HUES64 (cell line): ENCODE measurements at regions not wholly inside any gene's neighbourhood (a gene's known extent, or its start where the extent isn't known, plus 50 kb on each side); places are given as distances from the start of the nearest gene placed in this dataset.

ENCODE experiments used
- H3K27ac ChIP-seq: 2 replicates; pipeline ENCODE4 v1.7.0; 2013; ENCODE audit warnings: low read depth, low read length, inconsistent platforms
- H3K27me3 ChIP-seq: 2 replicates; pipeline ENCODE4 v1.6.1; 2013; ENCODE audit warnings: mild to moderate bottlenecking, low read length; ENCODE audit not compliant: insufficient read depth
- H3K36me3 ChIP-seq: 2 replicates; pipeline ENCODE4 v1.6.1; 2013; ENCODE audit warnings: mild to moderate bottlenecking, low read length; ENCODE audit not compliant: insufficient read depth
- H3K4me1 ChIP-seq: 2 replicates; pipeline ENCODE4 v1.6.1; 2013; ENCODE audit warnings: mild to moderate bottlenecking, low read length, moderate library complexity; ENCODE audit not compliant: insufficient read depth
- H3K4me3 ChIP-seq: 2 replicates; pipeline ENCODE4 v1.5.1; 2013; ENCODE audit warnings: mild to moderate bottlenecking, low read length, moderate library complexity
- H3K9ac ChIP-seq: 2 replicates; pipeline ENCODE4 v1.6.1; 2013; ENCODE audit warnings: mild to moderate bottlenecking, low read depth, low read length
- H3K9me3 ChIP-seq: 2 replicates; pipeline ENCODE4 v1.6.1; 2013; ENCODE audit warnings: low read depth, low read length; ENCODE audit not compliant: insufficient read depth
- WGBS: fragments of 150-250, 120-280 bp; methylation state at CpG from one replicate; pipeline ENCODE4 v1.1.7; 2013; ENCODE audit warnings: missing lambda C conversion rate; 5-methylcytosine and 5-hydroxymethylcytosine counted together

GRCh38 chr17:13085578-13085977 lies 67.8 kb upstream of the ELAC2 start:
- no peaks in the 10 kb centered on the region for H3K27me3 ChIP-seq
- no peak overlapping the region for H3K9ac ChIP-seq
- 0 out of 2 replicates have a peak, but pooled peaks cover 2% of the 10 kb centered on the region for H3K9me3 ChIP-seq
- H3K27ac ChIP-seq = no peak overlapping the region
- no peak overlapping the region for H3K4me3 ChIP-seq
- WGBS = 66% methylated on average over 2 of the region's 2 CpGs
- no peaks in the 10 kb centered on the region for H3K36me3 ChIP-seq
- H3K4me1 ChIP-seq = no peaks in the 10 kb centered on the region

GRCh38 chr17:13084420-13084819 lies 66.6 kb upstream of the ELAC2 start:
- no peaks in the 10 kb centered on the region for H3K36me3 ChIP-seq
- no peak overlapping the region for H3K27ac ChIP-seq
- 0 out of 2 replicates have a peak, but pooled peaks cover 2% of the 10 kb centered on the region for H3K9me3 ChIP-seq
- H3K4me3 ChIP-seq = no peak overlapping the region
- no peaks in the 10 kb centered on the region for H3K4me1 ChIP-seq
- H3K27me3 ChIP-seq = no peaks in the 10 kb centered on the region
- 81% methylated on average over 3 of the region's 3 CpGs for WGBS
- no peak overlapping the region for H3K9ac ChIP-seq

- no peak overlapping the region for H3K27ac ChIP-seq
- 0 out of 2 replicates have a peak, but pooled peaks cover 2% of the 10 kb centered on the region for H3K9me3 ChIP-seq
- H3K4me1 ChIP-seq = no peaks in the 10 kb centered on the region
- H3K4me3 ChIP-seq = no peak overlapping the region
- no peaks in the 10 kb centered on the region for H3K36me3 ChIP-seq
- 85% methylated on average over 11 of the region's 12 CpGs for WGBS
- H3K27me3 ChIP-seq = no peaks in the 10 kb centered on the region
- H3K9ac ChIP-seq = no peak overlapping the region
These were observed 61.0 kb upstream of the ELAC2 start for GRCh38 chr17:13078591-13079385.

DNA sequence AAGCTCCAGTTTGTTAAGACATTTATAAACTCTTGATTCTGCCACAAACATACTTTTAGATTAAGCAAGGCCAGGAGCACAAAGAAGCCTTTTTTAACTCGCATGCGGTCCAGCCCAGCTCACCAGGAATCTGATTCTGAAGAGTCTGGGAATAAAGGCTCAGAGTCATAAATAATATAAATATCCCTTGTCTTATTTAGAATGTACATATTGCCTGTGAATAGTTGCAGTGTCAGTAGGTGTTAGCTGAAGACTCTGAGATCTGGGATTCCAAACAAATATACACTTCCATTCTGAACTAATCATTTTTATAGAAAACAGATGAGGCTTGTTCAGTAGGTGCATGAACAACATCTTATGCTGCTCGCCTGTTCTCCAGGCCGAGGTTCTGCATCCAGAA lies 59.1 kb upstream of the ELAC2 start:
- no peak overlapping the region for H3K9ac ChIP-seq
- H3K4me3 ChIP-seq = no peak overlapping the region
- H3K4me1 ChIP-seq = no peaks in the 10 kb centered on the region
- H3K9me3 ChIP-seq = no peaks in the 10 kb centered on the region
- 88% methylated on average over 4 of the region's 4 CpGs for WGBS
- no peaks in the 10 kb centered on the region for H3K36me3 ChIP-seq
- no peaks in the 10 kb centered on the region for H3K27me3 ChIP-seq
- H3K27ac ChIP-seq = no peak overlapping the region

DNA sequence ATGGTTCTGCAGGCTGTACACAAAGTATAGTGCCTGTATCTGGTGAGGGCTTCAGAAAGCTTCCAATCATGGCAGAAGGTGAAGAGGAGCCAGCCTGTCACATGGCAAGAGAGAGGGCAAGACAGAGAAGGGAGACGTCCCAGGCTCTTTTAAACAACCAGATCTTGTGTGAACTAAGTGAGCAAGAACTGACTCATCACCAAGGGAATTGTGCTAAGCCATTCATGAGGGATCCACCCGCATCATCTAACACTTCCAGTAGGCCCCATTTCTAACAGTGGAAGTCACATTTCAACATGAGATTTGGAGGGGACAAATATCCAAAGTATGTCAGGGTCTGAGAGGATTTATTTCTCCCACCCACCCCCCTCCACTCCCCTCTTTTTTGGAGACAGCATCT lies 56.2 kb upstream of the ELAC2 start:
- no peaks in the 10 kb centered on the region for H3K27me3 ChIP-seq
- WGBS = 81% methylated on average over 2 of the region's 2 CpGs
- H3K27ac ChIP-seq = no peak overlapping the region
- H3K36me3 ChIP-seq = no peaks in the 10 kb centered on the region
- no peak overlapping the region for H3K4me3 ChIP-seq
- H3K9me3 ChIP-seq = no peaks in the 10 kb centered on the region
- H3K4me1 ChIP-seq = no peaks in the 10 kb centered on the region
- H3K9ac ChIP-seq = no peak overlapping the region

DNA sequence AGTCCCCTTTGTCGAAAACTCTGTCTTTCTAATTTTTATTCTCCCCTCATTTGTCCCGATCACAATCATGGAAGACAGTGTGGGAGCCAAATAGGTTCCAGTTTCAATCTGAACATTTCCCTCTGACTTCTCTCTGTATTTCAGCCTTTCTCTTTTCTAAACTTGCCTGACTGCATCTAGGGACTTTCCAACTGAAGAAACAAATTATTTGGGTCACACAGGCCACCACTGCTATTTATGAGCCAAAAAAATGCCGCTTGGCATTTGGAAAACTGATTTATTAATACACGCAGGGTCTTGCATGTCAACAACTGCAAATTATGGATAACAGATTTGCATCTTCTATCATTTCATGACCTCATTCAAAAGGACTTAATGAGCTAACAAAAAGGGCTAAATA lies 55.2 kb upstream of the ELAC2 start:
- no peak overlapping the region for H3K9ac ChIP-seq
- no peak overlapping the region for H3K4me3 ChIP-seq
- H3K4me1 ChIP-seq = no peaks in the 10 kb centered on the region
- H3K27ac ChIP-seq = no peak overlapping the region
- no peaks in the 10 kb centered on the region for H3K27me3 ChIP-seq
- no peaks in the 10 kb centered on the region for H3K36me3 ChIP-seq
- WGBS = 97% methylated on average over 4 of the region's 4 CpGs
- peaks cover 10% of the 10 kb centered on the region for H3K9me3 ChIP-seq

DNA sequence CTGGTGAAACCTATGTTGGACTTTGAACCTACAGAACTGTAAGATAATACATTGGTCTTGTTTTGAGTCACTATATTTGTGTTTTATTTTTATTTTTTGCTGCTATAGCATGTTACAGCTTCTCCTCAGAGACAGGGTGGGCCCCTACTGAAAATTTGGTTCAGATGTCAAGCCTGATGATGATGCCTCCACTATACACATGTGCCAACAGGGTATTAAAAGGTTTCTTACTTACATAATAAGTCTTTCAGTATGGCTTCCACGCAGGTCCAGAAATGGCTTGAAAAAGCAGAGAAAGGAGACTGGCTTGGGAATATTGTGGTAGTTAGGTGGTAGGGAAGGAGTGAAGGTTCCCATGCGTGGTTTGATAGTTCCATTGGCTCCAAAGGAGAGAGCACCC lies 52.9 kb upstream of the ELAC2 start:
- no peaks in the 10 kb centered on the region for H3K4me1 ChIP-seq
- H3K9ac ChIP-seq = no peak overlapping the region
- WGBS = 88% methylated on average over 2 of the region's 2 CpGs
- H3K4me3 ChIP-seq = no peak overlapping the region
- no peaks in the 10 kb centered on the region for H3K36me3 ChIP-seq
- H3K27me3 ChIP-seq = no peaks in the 10 kb centered on the region
- H3K27ac ChIP-seq = no peak overlapping the region
- H3K9me3 ChIP-seq = peaks cover 20% of the 10 kb centered on the region

- Histone ChIP-seq H3K27me3 (no peaks in the 10 kb centered on the region), H3K4me1 (no peaks in the 10 kb centered on the region), H3K9me3 (peaks cover 20% of the 10 kb centered on the region), H3K36me3 (no peaks in the 10 kb centered on the region), H3K9ac (no peak overlapping the region), H3K27ac (no peak overlapping the region), H3K4me3 (no peak overlapping the region)
- 81% methylated on average over 8 of the region's 8 CpGs for WGBS
These were observed 49.9 kb upstream of the ELAC2 start for GRCh38 chr17:13067629-13068303.
